ENCODE measurements at regions not wholly inside any gene's neighbourhood (a gene's known extent, or its start where the extent isn't known, plus 50 kb on each side); places are given as distances from the start of the nearest gene placed in this dataset.

- no peak for ATAC-seq
- no peak for TF ChIP-seq ZNF565 (CRISPR knock-in tag; conservative IDR thresholded peaks at IDR 0.05; ENCODE audit: low read depth)
- no peak for TF ChIP-seq ZC3H10 (CRISPR knock-in tag; IDR thresholded peaks at IDR 0.05)
- TF ChIP-seq TSHZ2 (CRISPR knock-in tag; IDR thresholded peaks at IDR 0.05) = no peak
- TF ChIP-seq, protein P1, sequence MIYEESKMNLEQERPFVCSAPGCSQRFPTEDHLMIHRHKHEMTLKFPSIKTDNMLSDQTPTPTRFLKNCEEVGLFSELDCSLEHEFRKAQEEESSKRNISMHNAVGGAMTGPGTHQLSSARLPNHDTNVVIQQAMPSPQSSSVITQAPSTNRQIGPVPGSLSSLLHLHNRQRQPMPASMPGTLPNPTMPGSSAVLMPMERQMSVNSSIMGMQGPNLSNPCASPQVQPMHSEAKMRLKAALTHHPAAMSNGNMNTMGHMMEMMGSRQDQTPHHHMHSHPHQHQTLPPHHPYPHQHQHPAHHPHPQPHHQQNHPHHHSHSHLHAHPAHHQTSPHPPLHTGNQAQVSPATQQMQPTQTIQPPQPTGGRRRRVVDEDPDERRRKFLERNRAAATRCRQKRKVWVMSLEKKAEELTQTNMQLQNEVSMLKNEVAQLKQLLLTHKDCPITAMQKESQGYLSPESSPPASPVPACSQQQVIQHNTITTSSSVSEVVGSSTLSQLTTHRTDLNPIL (CRISPR knock-in tag; IDR thresholded peaks at IDR 0.05; ENCODE audit: low read depth) = no peak
- no peak for TF ChIP-seq ARNTL (CRISPR knock-in tag; IDR thresholded peaks at IDR 0.05; ENCODE audit: borderline replicate concordance, low read depth)
- TF ChIP-seq, protein P2, sequence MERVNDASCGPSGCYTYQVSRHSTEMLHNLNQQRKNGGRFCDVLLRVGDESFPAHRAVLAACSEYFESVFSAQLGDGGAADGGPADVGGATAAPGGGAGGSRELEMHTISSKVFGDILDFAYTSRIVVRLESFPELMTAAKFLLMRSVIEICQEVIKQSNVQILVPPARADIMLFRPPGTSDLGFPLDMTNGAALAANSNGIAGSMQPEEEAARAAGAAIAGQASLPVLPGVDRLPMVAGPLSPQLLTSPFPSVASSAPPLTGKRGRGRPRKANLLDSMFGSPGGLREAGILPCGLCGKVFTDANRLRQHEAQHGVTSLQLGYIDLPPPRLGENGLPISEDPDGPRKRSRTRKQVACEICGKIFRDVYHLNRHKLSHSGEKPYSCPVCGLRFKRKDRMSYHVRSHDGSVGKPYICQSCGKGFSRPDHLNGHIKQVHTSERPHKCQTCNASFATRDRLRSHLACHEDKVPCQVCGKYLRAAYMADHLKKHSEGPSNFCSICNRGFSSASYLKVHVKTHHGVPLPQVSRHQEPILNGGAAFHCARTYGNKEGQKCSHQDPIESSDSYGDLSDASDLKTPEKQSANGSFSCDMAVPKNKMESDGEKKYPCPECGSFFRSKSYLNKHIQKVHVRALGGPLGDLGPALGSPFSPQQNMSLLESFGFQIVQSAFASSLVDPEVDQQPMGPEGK (CRISPR knock-in tag; IDR thresholded peaks at IDR 0.05; ENCODE audit: borderline replicate concordance) = no peak
- TF ChIP-seq ZFP3 (CRISPR knock-in tag; IDR thresholded peaks at IDR 0.05) = no peak
- no peak for TF ChIP-seq CSRNP3 (CRISPR knock-in tag; IDR thresholded peaks at IDR 0.05)
- TF ChIP-seq OSR1 (CRISPR knock-in tag; IDR thresholded peaks at IDR 0.05) = no peak
- TF ChIP-seq, protein P3, sequence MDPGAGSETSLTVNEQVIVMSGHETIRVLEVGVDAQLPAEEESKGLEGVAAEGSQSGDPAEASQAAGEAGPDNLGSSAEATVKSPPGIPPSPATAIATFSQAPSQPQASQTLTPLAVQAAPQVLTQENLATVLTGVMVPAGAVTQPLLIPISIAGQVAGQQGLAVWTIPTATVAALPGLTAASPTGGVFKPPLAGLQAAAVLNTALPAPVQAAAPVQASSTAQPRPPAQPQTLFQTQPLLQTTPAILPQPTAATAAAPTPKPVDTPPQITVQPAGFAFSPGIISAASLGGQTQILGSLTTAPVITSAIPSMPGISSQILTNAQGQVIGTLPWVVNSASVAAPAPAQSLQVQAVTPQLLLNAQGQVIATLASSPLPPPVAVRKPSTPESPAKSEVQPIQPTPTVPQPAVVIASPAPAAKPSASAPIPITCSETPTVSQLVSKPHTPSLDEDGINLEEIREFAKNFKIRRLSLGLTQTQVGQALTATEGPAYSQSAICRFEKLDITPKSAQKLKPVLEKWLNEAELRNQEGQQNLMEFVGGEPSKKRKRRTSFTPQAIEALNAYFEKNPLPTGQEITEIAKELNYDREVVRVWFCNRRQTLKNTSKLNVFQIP (CRISPR knock-in tag; IDR thresholded peaks at IDR 0.05; ENCODE audit: borderline replicate concordance, low read depth) = no peak
- TF ChIP-seq GLIS3 (CRISPR knock-in tag; IDR thresholded peaks at IDR 0.05) = no peak
- no peak for TF ChIP-seq PPARA (CRISPR knock-in tag; IDR thresholded peaks at IDR 0.05; ENCODE audit: borderline replicate concordance)
- no peak for TF ChIP-seq ZNF70 (CRISPR knock-in tag; IDR thresholded peaks at IDR 0.05)
- TF ChIP-seq TOX (CRISPR knock-in tag; IDR thresholded peaks at IDR 0.05; ENCODE audit: borderline replicate concordance) = no peak
- no peak for TF ChIP-seq BACH2 (CRISPR knock-in tag; IDR thresholded peaks at IDR 0.05; ENCODE audit: borderline replicate concordance)
- TF ChIP-seq TCF4 (CRISPR knock-in tag; IDR thresholded peaks at IDR 0.05; ENCODE audit: borderline replicate concordance) = no peak
- no peak for TF ChIP-seq ZNF8 (CRISPR knock-in tag; IDR thresholded peaks at IDR 0.05)
- no peak for TF ChIP-seq SNAI2 (CRISPR knock-in tag; IDR thresholded peaks at IDR 0.05)
Measured at GRCh38 chr2:9083287-9083686, 79.8 kb upstream of the MBOAT2 start.

GRCh38 chr2:9082158-9082557, 78.7 kb upstream of the MBOAT2 start:
- no peak for TF ChIP-seq PPARA (CRISPR knock-in tag; IDR thresholded peaks at IDR 0.05; ENCODE audit: borderline replicate concordance)
- no peak for TF ChIP-seq SNAI2 (CRISPR knock-in tag; IDR thresholded peaks at IDR 0.05)
- no peak for TF ChIP-seq ZFP3 (CRISPR knock-in tag; IDR thresholded peaks at IDR 0.05)
- TF ChIP-seq, protein P1 (CRISPR knock-in tag; IDR thresholded peaks at IDR 0.05; ENCODE audit: low read depth) = no peak
- TF ChIP-seq GLIS3 (CRISPR knock-in tag; IDR thresholded peaks at IDR 0.05) = no peak
- TF ChIP-seq ZNF8 (CRISPR knock-in tag; IDR thresholded peaks at IDR 0.05) = no peak
- TF ChIP-seq BACH2 (CRISPR knock-in tag; IDR thresholded peaks at IDR 0.05; ENCODE audit: borderline replicate concordance) = no peak
- no peak for TF ChIP-seq ZNF565 (CRISPR knock-in tag; conservative IDR thresholded peaks at IDR 0.05; ENCODE audit: low read depth)
- no peak for TF ChIP-seq ESRRG (CRISPR knock-in tag; IDR thresholded peaks at IDR 0.05)
- TF ChIP-seq ZC3H10 (CRISPR knock-in tag; IDR thresholded peaks at IDR 0.05) = no peak
- TF ChIP-seq CSRNP3 (CRISPR knock-in tag; IDR thresholded peaks at IDR 0.05) = no peak
- TF ChIP-seq RARB (CRISPR knock-in tag; IDR thresholded peaks at IDR 0.05) = no peak
- TF ChIP-seq TOX (CRISPR knock-in tag; IDR thresholded peaks at IDR 0.05; ENCODE audit: borderline replicate concordance) = no peak
- TF ChIP-seq, protein P3 (CRISPR knock-in tag; IDR thresholded peaks at IDR 0.05; ENCODE audit: borderline replicate concordance, low read depth) = no peak
- no peak for TF ChIP-seq OSR1 (CRISPR knock-in tag; IDR thresholded peaks at IDR 0.05)
- ATAC-seq = no peak
